Lung (tissue), 11 donors: ENCODE measurements at regions not wholly inside any gene's neighbourhood (a gene's known extent, or its start where the extent isn't known, plus 50 kb on each side); places are given as distances from the start of the nearest gene placed in this dataset.
"Not testable (repeated sequence)": the region's sequence is repeated elsewhere in the genome, so short reads cannot be mapped to it uniquely, and the experiment has no call there.

Experiments
- ATAC-seq: fragments of 200-7000 bp; cut with Tn5 transposase; one replicate; pipeline ENCODE4 v1.9.1; 2020; ENCODE audit warnings: moderate number of reproducible peaks; ENCODE audit not compliant: insufficient read depth, low FRiP score
- DNase-seq, 3 donors: peaks; one replicate each; pipeline ENCODE4 v3.0.0-alpha.2; 2013 to 2017
- H3K27ac ChIP-seq, 2 donors: one replicate each; pipeline ENCODE4 v1.5.1; 2013; ENCODE audit warnings: mild to moderate bottlenecking in 2 of 2, moderate library complexity in 2 of 2, control low read depth in 1 of 2, inconsistent platforms in 1 of 2, low read depth in 1 of 2, low read length in 1 of 2
- H3K27me3 ChIP-seq, 3 donors: one replicate each; pipeline ENCODE4 v1.5.1; 2013; ENCODE audit warnings: low read length in 2 of 3; ENCODE audit not compliant: control insufficient read depth in 3 of 3, insufficient read depth in 3 of 3
- H3K36me3 ChIP-seq, 4 donors: one replicate each; pipeline ENCODE4 v1.5.1; 2013; ENCODE audit warnings: low read length in 4 of 4, mild to moderate bottlenecking in 1 of 4, moderate library complexity in 1 of 4; ENCODE audit not compliant: control insufficient read depth in 4 of 4, insufficient read depth in 4 of 4
- H3K4me1 ChIP-seq, 5 donors: one replicate each; pipeline ENCODE4 v1.5.1; 2013; ENCODE audit warnings: low read length in 5 of 5, mild to moderate bottlenecking in 2 of 5, moderate library complexity in 1 of 5; ENCODE audit not compliant: control insufficient read depth in 5 of 5, insufficient read depth in 5 of 5
- H3K4me3 ChIP-seq: one replicate; pipeline ENCODE4 v1.5.1; 2013; ENCODE audit warnings: mild to moderate bottlenecking, control low read depth, moderate library complexity
- H3K9ac ChIP-seq, 2 donors: one replicate each; pipeline ENCODE4 v1.5.1; 2013; ENCODE audit warnings: low read length in 2 of 2, control low read depth in 1 of 2; ENCODE audit not compliant: insufficient read depth in 1 of 2
- H3K9me3 ChIP-seq, 4 donors: one replicate each; pipeline ENCODE4 v1.5.1; 2013; ENCODE audit warnings: low read length in 3 of 4, mild to moderate bottlenecking in 1 of 4, moderate library complexity in 1 of 4; ENCODE audit not compliant: control insufficient read depth in 4 of 4, insufficient read depth in 3 of 4
- CTCF ChIP-seq: IDR thresholded peaks from 2 replicates; pipeline ENCODE4 v1.5.1; 2012; ENCODE audit warnings: mild to moderate bottlenecking; ENCODE audit errors: control extremely low read depth, extremely low read depth
- WGBS, 2 donors: extraction: QIAGEN DNeasy Blood & Tissue Kit; methylation state at CpG; one replicate each; pipeline ENCODE4 v1.1.7; 2013; 5-methylcytosine and 5-hydroxymethylcytosine counted together
- donor health status: control.
- donor health status: control.
- donor health status: Bipolar disorder and iron deficiency.
- donor health status: healthy.
- donor health status: DM: yes; HTN: yes; CAD: no.

GRCh38 chr12:66755727-66756395 lies 77.0 kb upstream of the GRIP1 start:
- Histone ChIP-seq H3K27me3 (no peaks in the 10 kb centered on the region), H3K4me1 (no peaks in the 10 kb centered on the region), H3K9ac (no peak overlapping the region), H3K9me3 (no peaks in the 10 kb centered on the region), H3K36me3 (no peaks in the 10 kb centered on the region), H3K27ac (no peak overlapping the region), H3K4me3 (no peak overlapping the region)
- DNase-seq, result peak in 1 of 3 donors; percentile 42
- 74 to 84% methylated on average over 2 of the region's 2 CpGs for WGBS, 2 donors
- no peak for TF ChIP-seq CTCF
- no peak for ATAC-seq

- DNase-seq, result no peak
- Histone ChIP-seq H3K36me3 (no peaks in the 10 kb centered on the region), H3K27me3 (no peaks in the 10 kb centered on the region), H3K27ac (no peak overlapping the region), H3K4me1 (no peaks in the 10 kb centered on the region), H3K9ac (no peak overlapping the region), H3K4me3 (no peak overlapping the region), H3K9me3 (no peaks in the 10 kb centered on the region)
- ATAC-seq, result no peak
- WGBS, 2 donors, result 99 to 100% methylated on average over 1 of the region's 1 CpG
- no peak for TF ChIP-seq CTCF
Observed at GRCh38 chr12:66756631-66757030, 77.8 kb upstream of the GRIP1 start.

- not testable (repeated sequence) for H3K36me3 ChIP-seq, ATAC-seq, H3K4me1 ChIP-seq, H3K27me3 ChIP-seq, DNase-seq, H3K27ac ChIP-seq, H3K4me3 ChIP-seq, H3K9ac ChIP-seq, H3K9me3 ChIP-seq
- 85 to 89% methylated on average over 4 of the region's 4 CpGs for WGBS, 2 donors
Observed at GRCh38 chr12:66760122-66760521, 81.2 kb upstream of the GRIP1 start.

- Histone ChIP-seq H3K36me3 (no peaks in the 10 kb centered on the region), H3K27ac (no peak overlapping the region), H3K27me3 (no peaks in the 10 kb centered on the region), H3K4me1 (no peaks in the 10 kb centered on the region), H3K4me3 (no peak overlapping the region), H3K9me3 (peaks cover 0 to 2% (median 0%) of the 10 kb centered on the region in 4 donors), H3K9ac (no peak overlapping the region)
- no peak for TF ChIP-seq CTCF
- 61 to 74% methylated on average over 4 of the region's 4 CpGs for WGBS, 2 donors
- DNase-seq, result no peak
- ATAC-seq, result no peak
Observed at GRCh38 chr12:66763467-66763866, 84.6 kb upstream of the GRIP1 start.
